Spleen (tissue), 7 donors: ENCODE measurements at regions not wholly inside any gene's neighbourhood (a gene's known extent, or its start where the extent isn't known, plus 50 kb on each side); places are given as distances from the start of the nearest gene placed in this dataset.

ENCODE experiments used
- CTCF ChIP-seq, 11 experiments: fragments of 200-600 bp in 7 of 11; fragments of 450-650 bp in 4 of 11; sonication (generic) in 4 of 11; IDR thresholded peaks in 8 of 11; conservative IDR thresholded peaks in 3 of 11; 1 replicate in 7 of 11; 2 replicates in 4 of 11; pipeline versions ENCODE4 v1.4.0 to v1.8.0; 2016 to 2021; ENCODE audit warnings: antibody characterized with exemption in 11 of 11, inconsistent platforms in 4 of 11, mild to moderate bottlenecking in 1 of 11
- POLR2A ChIP-seq, 3 donors: fragments of 450-650 bp; IDR thresholded peaks; one replicate each; pipeline ENCODE4 v1.5.1; 2017; ENCODE audit warnings: antibody characterized with exemption in 3 of 3, mild to moderate bottlenecking in 1 of 3
- donor health status: DM: no; HTN: no; CAD: no; lungs with moderate emphysema.
- donor health status: DM: no; HTN: no; CAD: no.
- donor health status: DM: no; HTN: no; CAD: no.

- TF ChIP-seq POLR2A (IDR thresholded peaks at IDR 0.05) (no peak), CTCF (IDR thresholded peaks at IDR 0.05 in 8 of 11, conservative IDR thresholded peaks at IDR 0.05 in 3 of 11) (no peak)
Measured at GRCh38 chr7:89849052-89849451, 305.2 kb upstream of the STEAP1 start.
